OCI-LY3 (cell line): ENCODE measurements at regions not wholly inside any gene's neighbourhood (a gene's known extent, or its start where the extent isn't known, plus 50 kb on each side); places are given as distances from the start of the nearest gene placed in this dataset.

ENCODE experiments used
- EZH2phosphoT487 ChIP-seq: fragments of 200-600 bp; shearing (Covaris generic); IDR thresholded peaks from 2 replicates; pipeline ENCODE4 v1.6.1; 2018; ENCODE audit warnings: antibody characterized with exemption, mixed run types, low read depth
- TF ChIP-seq, protein P1 (sequence below): fragments of 200-600, 300-600 bp; sonication (generic); IDR thresholded peaks from 2 replicates; pipeline ENCODE4 v1.5.1; 2014; ENCODE audit warnings: antibody characterized with exemption, low read length, low read depth

GRCh38 chr4:179307297-179308136 is 1865.3 kb upstream of the AGA start:
- no peak for TF ChIP-seq EZH2phosphoT487
- TF ChIP-seq, protein P1, sequence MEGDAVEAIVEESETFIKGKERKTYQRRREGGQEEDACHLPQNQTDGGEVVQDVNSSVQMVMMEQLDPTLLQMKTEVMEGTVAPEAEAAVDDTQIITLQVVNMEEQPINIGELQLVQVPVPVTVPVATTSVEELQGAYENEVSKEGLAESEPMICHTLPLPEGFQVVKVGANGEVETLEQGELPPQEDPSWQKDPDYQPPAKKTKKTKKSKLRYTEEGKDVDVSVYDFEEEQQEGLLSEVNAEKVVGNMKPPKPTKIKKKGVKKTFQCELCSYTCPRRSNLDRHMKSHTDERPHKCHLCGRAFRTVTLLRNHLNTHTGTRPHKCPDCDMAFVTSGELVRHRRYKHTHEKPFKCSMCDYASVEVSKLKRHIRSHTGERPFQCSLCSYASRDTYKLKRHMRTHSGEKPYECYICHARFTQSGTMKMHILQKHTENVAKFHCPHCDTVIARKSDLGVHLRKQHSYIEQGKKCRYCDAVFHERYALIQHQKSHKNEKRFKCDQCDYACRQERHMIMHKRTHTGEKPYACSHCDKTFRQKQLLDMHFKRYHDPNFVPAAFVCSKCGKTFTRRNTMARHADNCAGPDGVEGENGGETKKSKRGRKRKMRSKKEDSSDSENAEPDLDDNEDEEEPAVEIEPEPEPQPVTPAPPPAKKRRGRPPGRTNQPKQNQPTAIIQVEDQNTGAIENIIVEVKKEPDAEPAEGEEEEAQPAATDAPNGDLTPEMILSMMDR: peak; percentile 80
